ENCODE measurements at regions not wholly inside any gene's neighbourhood (a gene's known extent, or its start where the extent isn't known, plus 50 kb on each side); places are given as distances from the start of the nearest gene placed in this dataset.

GRCh38 chr5:8333485-8333884 is 464.5 kb downstream of the MTRR start:
- H3K36me3 Mint-ChIP-seq (ENCODE audit: low read depth): no peaks in the 10 kb centered on the region
- no peak for ATAC-seq (ENCODE audit: poor library complexity)
- Histone ChIP-seq H3K27ac (ENCODE audit: low read depth in 1 of 2, low read length in 2 of 2) (no peak overlapping the region), H3K36me3 (ENCODE audit: insufficient read depth, low read length) (no peaks in the 10 kb centered on the region), H3K4me1 (ENCODE audit: insufficient read depth, low read length) (no peaks in the 10 kb centered on the region), H3K9me3 (ENCODE audit: control insufficient read depth in 1 of 2, insufficient read depth in 1 of 2, low read length in 2 of 2) (peaks cover 0 to 24% of the 10 kb centered on the region in 2 experiments), H3K4me3 (ENCODE audit: low read length) (no peak overlapping the region), H3K27me3 (ENCODE audit: control insufficient read depth in 1 of 2, insufficient read depth in 2 of 2, low read length in 2 of 2) (no peaks in the 10 kb centered on the region)
- no peak overlapping the region for H3K27ac Mint-ChIP-seq
- no peak overlapping the region for H3K4me3 Mint-ChIP-seq
- no peaks in the 10 kb centered on the region for H3K4me1 Mint-ChIP-seq (ENCODE audit: low read depth)
- no peak for DNase-seq
- TF ChIP-seq CTCF (IDR thresholded peaks at IDR 0.05): no peak
- POLR2A ChIA-PET: no interaction called here
- H3K27me3 Mint-ChIP-seq: no peaks in the 10 kb centered on the region
- intact Hi-C loops (cut with DNase I, micrococcal nuclease): no loop called here
- CTCF ChIA-PET: no interaction called here
- H3K9me3 Mint-ChIP-seq: no peaks in the 10 kb centered on the region

GRCh38 chr5:8333977-8334376 is 465.0 kb downstream of the MTRR start:
- Histone ChIP-seq H3K4me3 (ENCODE audit: low read length) (no peak overlapping the region), H3K4me1 (ENCODE audit: insufficient read depth, low read length) (no peaks in the 10 kb centered on the region), H3K36me3 (ENCODE audit: insufficient read depth, low read length) (no peaks in the 10 kb centered on the region), H3K9me3 (ENCODE audit: control insufficient read depth in 1 of 2, insufficient read depth in 1 of 2, low read length in 2 of 2) (peaks cover 0 to 24% of the 10 kb centered on the region in 2 experiments), H3K27me3 (ENCODE audit: control insufficient read depth in 1 of 2, insufficient read depth in 2 of 2, low read length in 2 of 2) (no peaks in the 10 kb centered on the region), H3K27ac (ENCODE audit: low read depth in 1 of 2, low read length in 2 of 2) (no peak overlapping the region)
- ATAC-seq (ENCODE audit: poor library complexity) (no peak), DNase-seq (no peak)
- H3K27ac Mint-ChIP-seq: no peak overlapping the region
- intact Hi-C loops (cut with DNase I, micrococcal nuclease): no loop called here
- H3K36me3 Mint-ChIP-seq (ENCODE audit: low read depth): no peaks in the 10 kb centered on the region
- ChIA-PET POLR2A (no interaction called here), CTCF (no interaction called here)
- H3K4me1 Mint-ChIP-seq (ENCODE audit: low read depth): no peaks in the 10 kb centered on the region
- no peak overlapping the region for H3K4me3 Mint-ChIP-seq
- no peaks in the 10 kb centered on the region for H3K9me3 Mint-ChIP-seq
- H3K27me3 Mint-ChIP-seq: no peaks in the 10 kb centered on the region
- TF ChIP-seq CTCF (IDR thresholded peaks at IDR 0.05): no peak

- no peak overlapping the region for H3K4me3 Mint-ChIP-seq
- no peak for ATAC-seq (ENCODE audit: poor library complexity)
- H3K4me3 ChIP-seq (ENCODE audit: low read length): no peak overlapping the region
Observed at GRCh38 chr5:8340261-8340660, 471.3 kb downstream of the MTRR start.

More at GRCh38 chr5:8340261-8340660, 471.3 kb downstream of the MTRR start:
- intact Hi-C loops (cut with DNase I, micrococcal nuclease): no loop called here
- H3K27ac Mint-ChIP-seq: no peak overlapping the region
- H3K27me3 ChIP-seq (ENCODE audit: control insufficient read depth in 1 of 2, insufficient read depth in 2 of 2, low read length in 2 of 2): no peaks in the 10 kb centered on the region
- POLR2A ChIA-PET: no interaction called here
- no peaks in the 10 kb centered on the region for H3K36me3 Mint-ChIP-seq (ENCODE audit: low read depth)
- no peaks in the 10 kb centered on the region for H3K27me3 Mint-ChIP-seq
- TF ChIP-seq CTCF (IDR thresholded peaks at IDR 0.05): no peak
- H3K9me3 ChIP-seq (ENCODE audit: control insufficient read depth in 1 of 2, insufficient read depth in 1 of 2, low read length in 2 of 2): peaks cover 0 to 7% of the 10 kb centered on the region in 2 experiments
- no peaks in the 10 kb centered on the region for H3K4me1 Mint-ChIP-seq (ENCODE audit: low read depth)
- no peaks in the 10 kb centered on the region for H3K4me1 ChIP-seq (ENCODE audit: insufficient read depth, low read length)
- DNase-seq: no peak
- peaks cover 11% of the 10 kb centered on the region for H3K9me3 Mint-ChIP-seq
- H3K36me3 ChIP-seq (ENCODE audit: insufficient read depth, low read length): no peaks in the 10 kb centered on the region
- H3K27ac ChIP-seq (ENCODE audit: low read depth in 1 of 2, low read length in 2 of 2): no peak overlapping the region
- CTCF ChIA-PET: no interaction called here
